Motor neuron (in vitro differentiated cells): ENCODE measurements at regions not wholly inside any gene's neighbourhood (a gene's known extent, or its start where the extent isn't known, plus 50 kb on each side); places are given as distances from the start of the nearest gene placed in this dataset.
"Not testable (repeated sequence)": the region's sequence is repeated elsewhere in the genome, so short reads cannot be mapped to it uniquely, and the experiment has no call there.

Source experiments
- ATAC-seq, 8 experiments: fragments of 200-7000 bp; cut with Tn5 transposase; replicated peaks in 6 of 8; 2 replicates each; pipeline ENCODE4 v1.8.0; 2021; ENCODE audit warnings: mild to moderate bottlenecking in 8 of 8, moderate library complexity in 8 of 8
- H3K27ac ChIP-seq, 2 donors: fragments of 250-450 bp; sonication (Bioruptor Pico); 2 replicates each; pipeline ENCODE4 v1.9.0; 2021; ENCODE audit warnings: antibody characterized with exemption in 2 of 2, mild to moderate bottlenecking in 2 of 2, moderate library complexity in 1 of 2
- H3K4me1 ChIP-seq, 2 donors: fragments of 250-450 bp; sonication (Bioruptor Pico); replicated peaks in 1 of 2; 2 replicates each; pipeline ENCODE4 v1.6.1; 2021; ENCODE audit warnings: antibody characterized with exemption in 2 of 2, mild to moderate bottlenecking in 2 of 2, moderate library complexity in 1 of 2
- H3K4me3 ChIP-seq, 5 donors: fragments of 250-450 bp; sonication (Bioruptor Pico); 2 replicates each; pipeline ENCODE4 v1.9.0; 2021; ENCODE audit warnings: antibody characterized with exemption in 5 of 5, mild to moderate bottlenecking in 5 of 5, moderate library complexity in 4 of 5
- WGBS, 10 experiments: fragments of 450-650 bp; shearing (Covaris generic); methylation state at CpG; one replicate each; pipeline ENCODE4 v1.0.0; 2022; 5-methylcytosine and 5-hydroxymethylcytosine counted together
- in situ Hi-C, 9 experiments: fragments of 400-800 bp; cut with MboI; loops; one replicate each; pipeline ENCODE4 v1.15.0; 2021; ENCODE audit warnings: low sequenced_read_pairs in 9 of 9, low pct_unique_long_range_greater_than_20kb in 2 of 9; ENCODE audit not compliant: unreplicated experiment in 9 of 9

DNA sequence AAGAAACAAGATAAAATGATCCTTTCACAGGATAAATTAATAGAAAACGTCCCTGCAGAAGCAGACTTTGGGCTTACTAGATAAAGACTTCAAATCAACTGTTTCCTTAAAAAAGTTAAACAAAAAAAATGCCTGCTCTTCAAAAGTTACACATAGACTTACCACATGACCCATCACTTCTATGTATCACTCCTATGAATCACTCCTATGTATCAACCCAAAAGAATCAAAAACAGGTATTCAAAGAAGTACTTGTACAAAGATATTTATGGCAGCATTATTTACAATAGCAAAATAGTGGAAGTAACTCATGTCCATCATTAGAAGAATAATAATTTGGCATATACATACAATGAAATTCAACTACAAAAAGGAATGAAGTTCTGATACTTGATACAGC lies 56.3 kb upstream of the PRDM9 start:
- in situ Hi-C loops = no loop called here
- 0 to 100% (median 71%) methylated on average over 1 of the region's 1 CpG; no CpG with 5 or more reads in 1 of the 10 experiments for WGBS, 10 experiments
- no peak for ATAC-seq
- H3K27ac ChIP-seq = no peak overlapping the region
- peaks cover 0 to 5% of the 10 kb centered on the region in 2 donors for H3K4me1 ChIP-seq
- H3K4me3 ChIP-seq = no peak overlapping the region

DNA sequence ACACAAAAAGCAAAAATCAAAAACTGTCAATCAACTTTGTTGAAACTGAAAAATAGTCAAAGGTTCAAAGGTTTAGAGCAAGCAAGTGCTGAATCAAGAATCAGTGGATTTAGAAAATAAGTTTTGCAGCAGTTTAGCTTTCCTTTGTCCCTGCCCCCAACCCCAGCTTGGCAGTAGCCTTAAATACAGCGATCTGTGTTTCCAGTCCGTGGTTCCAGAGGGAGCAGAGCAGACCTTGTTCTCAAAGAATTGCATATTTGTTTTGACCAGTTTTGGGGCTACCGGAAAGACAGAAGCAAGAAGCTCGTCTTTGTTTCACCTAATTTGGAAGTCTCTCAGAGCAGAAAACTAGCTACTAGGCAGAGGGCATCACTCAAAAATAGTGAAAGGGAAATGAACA lies 57.2 kb upstream of the PRDM9 start:
- 0 to 84% (median 59%) methylated on average over 1 to 4 of the region's 4 CpGs for WGBS, 10 experiments
- Histone ChIP-seq H3K27ac (no peak overlapping the region), H3K4me1 (peaks cover 0 to 5% of the 10 kb centered on the region in 2 donors), H3K4me3 (no peak overlapping the region)
- ATAC-seq = no peak
- in situ Hi-C loops = no loop called here

DNA sequence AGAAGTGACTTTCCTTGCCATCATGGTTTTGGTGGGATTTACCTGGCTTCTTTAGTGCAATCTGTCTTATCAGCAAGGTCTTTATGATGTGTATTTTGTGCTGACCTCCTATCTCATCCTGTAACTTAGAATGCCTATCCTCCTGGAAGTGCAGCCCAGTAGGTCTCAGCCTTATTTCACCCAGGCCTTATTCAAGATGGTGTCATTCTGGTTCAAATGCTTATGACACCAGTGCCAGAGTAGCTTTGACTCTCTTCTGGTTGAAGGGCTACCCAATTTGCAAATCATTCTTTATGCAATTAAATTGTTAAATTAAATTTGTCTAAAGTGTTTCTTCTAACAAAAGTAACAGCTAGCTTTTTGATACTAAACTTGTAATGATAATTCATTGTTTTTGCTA lies 58.8 kb upstream of the PRDM9 start:
- Histone ChIP-seq H3K4me1 (peaks cover 0 to 5% of the 10 kb centered on the region in 2 donors), H3K4me3 (no peak overlapping the region), H3K27ac (no peak overlapping the region)
- no peak for ATAC-seq
- in situ Hi-C loops = no loop called here

DNA sequence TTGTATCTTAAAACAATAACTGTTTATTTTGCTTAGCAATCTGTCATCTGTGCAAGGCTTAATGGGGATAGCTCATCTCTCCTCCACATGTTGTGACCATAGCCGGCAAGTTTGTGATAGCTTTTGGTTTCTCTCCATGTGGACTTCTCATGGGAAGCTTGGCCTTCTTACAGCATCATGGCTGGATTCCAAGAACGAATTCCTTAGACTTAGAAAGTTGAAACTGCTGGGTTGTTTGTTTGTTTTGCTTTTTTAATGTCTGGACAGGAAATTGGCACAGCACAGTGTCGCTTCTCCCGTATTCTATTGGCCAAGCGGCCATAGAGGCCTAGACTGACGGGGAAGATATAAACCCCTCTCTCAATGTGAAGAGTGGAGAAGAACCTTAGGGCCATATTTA lies 61.0 kb upstream of the PRDM9 start:
- in situ Hi-C loops = no loop called here
- no peak overlapping the region for H3K27ac ChIP-seq
- 0 to 100% (median 69%) methylated on average over 1 to 6 of the region's 6 CpGs for WGBS, 10 experiments
- H3K4me3 ChIP-seq = no peak overlapping the region
- peaks cover 0 to 5% of the 10 kb centered on the region in 2 donors for H3K4me1 ChIP-seq
- peak in 1 of 8 experiments; percentile 46 for ATAC-seq

DNA sequence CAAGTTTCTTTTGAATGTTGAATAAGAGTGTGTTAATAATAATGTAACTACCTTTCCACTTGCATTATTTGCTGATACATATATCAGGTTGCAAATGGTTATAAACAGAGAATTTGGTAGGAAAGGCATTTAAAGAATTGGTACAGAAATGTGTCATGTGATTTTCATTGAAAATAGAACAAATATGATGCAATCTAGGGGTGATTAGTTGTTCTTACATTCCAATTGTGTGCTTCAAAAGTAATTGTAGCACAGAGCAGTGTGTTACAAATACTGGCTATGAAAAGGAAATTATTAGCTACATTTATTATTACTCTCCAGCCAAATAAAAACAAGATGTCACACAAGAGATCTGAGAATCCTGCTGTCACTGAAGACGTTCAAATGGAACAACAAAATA lies 61.8 kb upstream of the PRDM9 start:
- WGBS, 10 experiments = 0 to 100% (median 67%) methylated on average over 1 of the region's 1 CpG; no CpG with 5 or more reads in 3 of the 10 experiments
- in situ Hi-C loops = no loop called here
- ATAC-seq = no peak

DNA sequence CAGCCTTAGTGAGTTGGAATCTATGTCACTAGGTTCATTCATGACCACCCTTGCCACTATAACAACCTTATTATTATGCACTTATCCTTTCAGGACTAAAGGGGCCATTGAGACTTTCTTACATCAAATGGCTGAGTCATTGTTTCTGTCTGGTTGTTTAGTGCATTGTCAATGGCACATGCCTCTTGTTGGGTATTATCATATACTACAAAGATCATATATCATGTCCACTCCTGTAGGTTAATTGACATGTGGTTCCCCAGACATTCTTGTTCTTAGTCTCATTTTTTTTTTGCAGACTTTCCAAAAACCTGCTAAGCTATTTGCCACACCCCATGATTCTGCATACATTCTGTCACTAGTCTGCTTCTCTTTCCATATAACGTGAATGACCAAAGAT lies 66.7 kb upstream of the PRDM9 start:
- in situ Hi-C loops = no loop called here
- H3K27ac ChIP-seq = no peak overlapping the region
- H3K4me3 ChIP-seq = no peak overlapping the region
- 0 to 100% (median 76%) methylated on average over 1 of the region's 1 CpG; no CpG with 5 or more reads in 2 of the 10 experiments for WGBS, 10 experiments
- no peaks in the 10 kb centered on the region for H3K4me1 ChIP-seq
- peak in 5 of 8 experiments; percentile 26 to 46 (median 36) for ATAC-seq

More for the DNA sequence above, 61.8 kb upstream of the PRDM9 start:
- Histone ChIP-seq H3K27ac (no peak overlapping the region), H3K4me3 (no peak overlapping the region), H3K4me1 (peaks cover 0 to 5% of the 10 kb centered on the region in 2 donors)

DNA sequence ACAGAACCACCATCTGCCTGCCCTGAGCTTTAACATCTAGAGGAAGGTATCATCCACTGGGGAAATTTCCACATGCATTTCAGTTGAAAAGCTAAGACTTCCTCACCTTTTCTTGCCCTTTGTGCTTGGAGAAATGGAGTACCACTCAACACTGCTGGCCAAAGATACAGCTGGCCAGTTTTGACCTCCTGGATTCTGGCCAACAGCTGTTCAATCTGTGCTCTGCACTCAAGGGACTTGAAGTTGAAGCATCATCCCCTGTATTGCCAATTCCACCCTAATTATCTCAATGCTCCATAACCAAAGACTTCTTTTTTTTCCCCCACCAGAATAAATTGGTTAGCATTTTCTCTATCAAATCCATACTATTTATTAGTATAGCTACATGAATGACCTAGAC lies 70.4 kb upstream of the PRDM9 start:
- no peak for ATAC-seq
- H3K4me3 ChIP-seq = no peak overlapping the region
- in situ Hi-C loops = no loop called here
- H3K4me1 ChIP-seq = no peaks in the 10 kb centered on the region
- no peak overlapping the region for H3K27ac ChIP-seq

DNA sequence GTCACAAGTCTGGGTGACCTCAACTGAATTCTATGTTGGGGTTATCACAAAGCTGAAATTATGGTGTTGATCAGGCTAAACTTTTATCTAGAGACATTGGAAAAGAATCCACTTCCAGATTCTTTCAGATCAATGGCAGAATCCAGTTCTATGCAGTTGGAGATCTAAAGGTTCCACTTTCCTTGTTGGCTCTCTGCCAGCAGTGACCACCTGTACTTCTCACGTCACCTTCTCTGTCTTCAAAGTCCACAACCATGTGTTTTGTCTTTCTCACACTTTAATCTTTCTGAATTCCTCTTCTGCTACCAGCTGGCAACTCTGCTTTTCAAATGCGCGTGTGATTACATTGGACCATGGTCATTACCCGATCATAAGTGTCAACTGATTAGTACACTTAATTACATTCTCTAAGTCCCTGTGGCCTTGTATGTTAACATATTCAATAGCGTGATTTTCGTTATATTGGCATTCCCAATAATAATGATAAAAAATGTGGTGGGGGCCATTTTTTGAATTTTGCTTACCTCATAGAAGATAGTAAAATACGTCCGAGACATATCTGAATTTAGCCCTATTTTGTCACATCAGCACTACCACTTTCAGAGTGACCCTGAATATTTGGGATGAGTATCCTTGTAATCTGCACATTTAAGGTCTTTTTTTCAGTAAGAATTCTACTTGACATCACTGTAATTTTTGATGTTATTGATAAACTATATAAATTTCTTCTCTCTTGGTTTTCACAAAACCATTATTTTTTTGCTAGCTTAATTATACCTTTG lies 73.7 kb upstream of the PRDM9 start:
- Histone ChIP-seq H3K4me1 (no peaks in the 10 kb centered on the region), H3K27ac (no peak overlapping the region), H3K4me3 (no peak overlapping the region)
- ATAC-seq = no peak
- in situ Hi-C loops = no loop called here
- WGBS, 10 experiments = 25 to 100% (median 96%) methylated on average over 2 to 8 of the region's 8 CpGs; no CpG with 5 or more reads in 1 of the 10 experiments

DNA sequence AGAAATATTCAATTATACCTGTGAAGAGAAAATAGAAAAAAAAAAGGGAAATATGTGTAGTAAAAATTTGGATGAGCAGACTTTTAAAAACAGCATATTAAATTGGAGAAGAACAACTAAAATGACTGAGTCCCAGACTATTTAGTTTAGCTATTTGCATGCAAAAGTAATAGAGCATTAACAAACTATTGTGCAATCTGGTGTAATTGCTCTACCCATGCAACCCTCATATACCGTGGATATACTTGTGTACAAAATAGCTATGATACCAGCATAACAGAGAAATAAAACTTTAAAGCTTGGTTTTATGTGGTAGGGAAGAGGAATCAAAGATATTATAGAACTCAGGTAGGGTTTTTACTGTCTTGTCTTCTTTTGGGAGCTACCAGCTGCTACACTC lies 78.7 kb upstream of the PRDM9 start:
- 0 to 100% (median 93%) methylated on average over 1 of the region's 1 CpG for WGBS, 10 experiments
- Histone ChIP-seq H3K4me3 (no peak overlapping the region), H3K4me1 (no peaks in the 10 kb centered on the region), H3K27ac (no peak overlapping the region)
- in situ Hi-C loops = no loop called here
- ATAC-seq = no peak

DNA sequence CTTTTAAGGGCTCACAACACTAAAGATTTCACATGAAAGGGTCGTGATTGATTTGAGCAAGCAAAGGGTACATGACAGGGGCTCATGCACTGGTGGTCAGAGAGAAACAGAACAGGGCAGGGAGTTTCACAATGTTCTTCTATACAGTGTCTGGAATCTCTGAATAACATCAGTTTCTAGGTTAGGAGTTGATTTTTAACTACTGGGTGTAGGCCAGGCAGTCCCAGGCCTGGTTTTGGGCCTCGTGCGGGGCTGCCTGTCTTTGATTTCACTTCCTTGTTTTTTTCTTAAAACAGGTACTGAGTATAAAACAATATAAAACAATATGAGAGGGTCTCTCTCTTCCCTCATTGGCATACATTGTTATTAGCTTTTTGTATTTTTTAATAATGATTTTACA lies 87.2 kb upstream of the PRDM9 start:
- in situ Hi-C loops = not testable (repeated sequence)

DNA sequence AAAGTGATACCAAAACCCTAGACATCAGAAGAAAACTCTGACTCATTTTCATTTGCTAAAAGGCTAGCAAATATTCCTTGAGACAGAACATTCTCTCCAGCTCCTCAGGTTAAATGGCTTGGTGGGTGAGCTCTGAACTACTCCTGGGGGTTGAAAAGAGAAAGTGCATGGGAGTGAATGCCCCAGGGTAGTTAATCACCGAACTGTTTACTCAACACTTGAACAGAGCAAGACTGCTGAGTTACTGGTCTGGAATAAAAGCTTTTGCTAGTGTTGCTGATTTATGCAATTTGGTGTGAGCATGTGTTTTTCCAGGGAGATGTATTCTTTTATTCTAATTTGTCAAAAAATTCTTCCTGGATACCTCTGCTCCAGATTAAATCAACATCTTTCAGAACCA lies 88.3 kb upstream of the PRDM9 start:
- ATAC-seq = peak in 5 of 8 experiments; percentile 87 to 100 (median 94)
- H3K4me3 ChIP-seq = no peak overlapping the region
- H3K4me1 ChIP-seq = no peaks in the 10 kb centered on the region
- H3K27ac ChIP-seq = no peak overlapping the region
- 0 to 33% (median 10%) methylated on average over 1 of the region's 1 CpG; no CpG with 5 or more reads in 2 of the 10 experiments for WGBS, 10 experiments
- in situ Hi-C loops = no loop called here

More for the DNA sequence above, 87.2 kb upstream of the PRDM9 start:
- WGBS, 10 experiments = 0 to 100% (median 60%) methylated on average over 1 to 2 of the region's 3 CpGs; no CpG with 5 or more reads in 5 of the 10 experiments
- H3K4me3 ChIP-seq, H3K4me1 ChIP-seq, H3K27ac ChIP-seq, ATAC-seq: not testable (repeated sequence)

DNA sequence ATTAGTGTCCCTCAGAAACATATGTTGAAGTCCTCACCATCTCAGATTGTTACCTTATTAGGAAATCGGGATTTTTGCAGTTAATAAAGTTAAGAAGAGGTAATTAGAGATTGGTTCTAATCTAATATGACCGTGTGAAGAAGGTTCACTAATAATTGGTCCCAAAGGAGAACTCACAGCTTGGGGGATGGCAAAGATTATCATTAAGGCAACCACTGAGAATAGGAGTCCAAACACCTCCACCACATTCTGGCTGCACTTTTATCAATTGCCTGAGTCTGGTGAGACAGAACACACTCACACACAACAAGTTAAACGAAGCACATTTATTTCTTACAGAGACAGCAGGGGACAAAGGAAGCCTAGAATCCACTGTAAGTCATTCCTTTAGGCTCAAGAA lies 94.9 kb upstream of the PRDM9 start:
- in situ Hi-C loops = no loop called here
- WGBS, 10 experiments = 0 to 83% (median 11%) methylated on average over 2 to 3 of the region's 3 CpGs; no CpG with 5 or more reads in 3 of the 10 experiments
- Histone ChIP-seq H3K4me1 (no peaks in the 10 kb centered on the region), H3K4me3 (no peak overlapping the region), H3K27ac (no peak overlapping the region)
- no peak for ATAC-seq

DNA sequence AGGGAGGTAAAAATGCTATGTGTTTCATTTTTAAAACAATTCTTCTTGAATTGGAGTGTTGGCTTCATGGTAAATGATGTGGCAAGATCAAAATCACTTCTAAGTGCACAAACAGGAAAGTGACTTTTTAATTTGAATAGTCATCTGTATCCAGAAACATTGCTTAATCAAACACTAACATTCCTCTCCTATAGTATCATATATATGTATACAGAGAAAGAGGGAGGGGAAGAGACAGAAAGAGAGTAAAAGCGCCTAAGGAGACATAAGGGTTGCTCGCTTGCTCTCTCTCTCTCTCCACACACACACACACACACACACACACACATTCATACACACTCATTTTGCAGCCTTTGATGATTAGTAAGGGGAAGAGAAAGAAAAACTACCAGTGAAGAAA lies 95.4 kb upstream of the PRDM9 start:
- 0 to 100% (median 80%) methylated on average over 1 to 2 of the region's 2 CpGs; no CpG with 5 or more reads in 5 of the 10 experiments for WGBS, 10 experiments
- in situ Hi-C loops = no loop called here
- no peak overlapping the region for H3K4me3 ChIP-seq
- no peak overlapping the region for H3K27ac ChIP-seq
- H3K4me1 ChIP-seq = no peaks in the 10 kb centered on the region
- no peak for ATAC-seq

DNA sequence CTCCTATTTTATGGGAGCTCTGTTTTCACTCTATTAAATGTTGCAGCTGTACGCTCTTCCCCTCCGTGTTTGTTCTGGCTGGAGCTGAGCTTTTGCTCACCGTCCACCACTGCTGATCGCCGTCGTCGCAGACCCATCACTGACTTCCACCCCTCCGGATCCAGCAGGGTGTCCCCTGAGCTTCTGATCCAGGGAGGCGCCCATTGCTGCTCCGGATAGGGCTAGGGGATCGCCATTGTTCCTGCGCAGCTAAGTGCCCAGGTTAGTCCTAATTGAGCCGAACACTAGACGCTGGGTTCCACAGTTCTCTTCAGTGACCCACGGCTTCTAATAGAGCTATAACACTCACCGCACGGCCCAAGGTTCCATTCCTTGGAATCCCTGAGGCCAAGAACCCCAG lies 96.2 kb upstream of the PRDM9 start:
- in situ Hi-C loops = no loop called here
- no peak for ATAC-seq
- Histone ChIP-seq H3K4me1 (no peaks in the 10 kb centered on the region), H3K4me3 (no peak overlapping the region), H3K27ac (no peak overlapping the region)
- WGBS, 10 experiments = 84 to 100% (median 95%) methylated on average over 3 to 11 of the region's 17 CpGs; no CpG with 5 or more reads in 5 of the 10 experiments
